Fibroblast of lung (primary cell): ENCODE measurements at regions not wholly inside any gene's neighbourhood (a gene's known extent, or its start where the extent isn't known, plus 50 kb on each side); places are given as distances from the start of the nearest gene placed in this dataset.

Source experiments
- DNase-seq, 2 donors: peaks; one replicate each; pipeline versions ENCODE4 v3.0.0 to v3.0.0-alpha.2; 2010; ENCODE audit warnings: low read depth in 2 of 2
- H2AFZ ChIP-seq: 2 replicates; pipeline ENCODE4 v1.5.1; 2012; ENCODE audit warnings: low read length, control low read depth, inconsistent platforms
- H3K27ac ChIP-seq: 2 replicates; pipeline ENCODE4 v1.5.1; 2011; ENCODE audit warnings: low read length, control low read depth; ENCODE audit not compliant: insufficient read depth
- H3K27me3 ChIP-seq: 2 replicates; pipeline ENCODE4 v1.5.1; 2011; ENCODE audit warnings: mild to moderate bottlenecking, low read length; ENCODE audit not compliant: control insufficient read depth, insufficient read depth
- H3K36me3 ChIP-seq: 2 replicates; pipeline ENCODE4 v1.5.1; 2011; ENCODE audit warnings: low read length; ENCODE audit not compliant: control insufficient read depth, insufficient read depth
- H3K4me1 ChIP-seq: 2 replicates; pipeline ENCODE4 v1.5.1; 2011; ENCODE audit warnings: low read length; ENCODE audit not compliant: control insufficient read depth, insufficient read depth; ENCODE audit errors: extremely low read depth
- H3K4me2 ChIP-seq: 2 replicates; pipeline ENCODE4 v1.5.1; 2011; ENCODE audit warnings: low read length, control low read depth; ENCODE audit not compliant: insufficient read depth; ENCODE audit errors: extremely low read depth
- H3K4me3 ChIP-seq, 4 experiments: fragments of 200-600 bp in 1 of 4; sonication (generic) in 1 of 4; replicated peaks in 1 of 4; 2 replicates each; pipeline ENCODE4 v1.5.1; 2011 to 2016; ENCODE audit warnings: low read length in 4 of 4, low read depth in 3 of 4, mild to moderate bottlenecking in 3 of 4, control low read depth in 2 of 4, inconsistent platforms in 1 of 4, mixed read lengths in 1 of 4; ENCODE audit not compliant: insufficient read depth in 1 of 4; ENCODE audit errors: control extremely low read depth in 1 of 4
- H3K79me2 ChIP-seq: 2 replicates; pipeline ENCODE4 v1.5.1; 2012; ENCODE audit warnings: mild to moderate bottlenecking, low read length, inconsistent platforms; ENCODE audit not compliant: control insufficient read depth, insufficient read depth
- H3K9ac ChIP-seq: 2 replicates; pipeline ENCODE4 v1.5.1; 2011; ENCODE audit warnings: mild to moderate bottlenecking, low read length, control low read depth; ENCODE audit not compliant: insufficient read depth
- H3K9me3 ChIP-seq: 2 replicates; pipeline ENCODE4 v1.5.1; 2012; ENCODE audit warnings: low read depth, low read length; ENCODE audit not compliant: control insufficient read depth, insufficient read depth
- H4K20me1 ChIP-seq: 2 replicates; pipeline ENCODE4 v1.5.1; 2011; ENCODE audit warnings: low read length; ENCODE audit not compliant: control insufficient read depth, insufficient read depth; ENCODE audit errors: extremely low read depth
- EZH2 ChIP-seq: IDR thresholded peaks from 2 replicates; pipeline ENCODE4 v1.5.1; 2012; ENCODE audit warnings: low read length, control low read depth, mild to moderate bottlenecking; ENCODE audit errors: missing control alignments
- TF ChIP-seq, protein P1 (sequence below), 2 donors: IDR thresholded peaks in 1 of 2; conservative IDR thresholded peaks in 1 of 2; 1 replicate in 1 of 2; 2 replicates in 1 of 2; pipeline ENCODE4 v1.5.1; 2011 to 2012; ENCODE audit warnings: low read length in 2 of 2, control low read depth in 1 of 2, inconsistent platforms in 1 of 2, low read depth in 1 of 2, mild to moderate bottlenecking in 1 of 2

DNA sequence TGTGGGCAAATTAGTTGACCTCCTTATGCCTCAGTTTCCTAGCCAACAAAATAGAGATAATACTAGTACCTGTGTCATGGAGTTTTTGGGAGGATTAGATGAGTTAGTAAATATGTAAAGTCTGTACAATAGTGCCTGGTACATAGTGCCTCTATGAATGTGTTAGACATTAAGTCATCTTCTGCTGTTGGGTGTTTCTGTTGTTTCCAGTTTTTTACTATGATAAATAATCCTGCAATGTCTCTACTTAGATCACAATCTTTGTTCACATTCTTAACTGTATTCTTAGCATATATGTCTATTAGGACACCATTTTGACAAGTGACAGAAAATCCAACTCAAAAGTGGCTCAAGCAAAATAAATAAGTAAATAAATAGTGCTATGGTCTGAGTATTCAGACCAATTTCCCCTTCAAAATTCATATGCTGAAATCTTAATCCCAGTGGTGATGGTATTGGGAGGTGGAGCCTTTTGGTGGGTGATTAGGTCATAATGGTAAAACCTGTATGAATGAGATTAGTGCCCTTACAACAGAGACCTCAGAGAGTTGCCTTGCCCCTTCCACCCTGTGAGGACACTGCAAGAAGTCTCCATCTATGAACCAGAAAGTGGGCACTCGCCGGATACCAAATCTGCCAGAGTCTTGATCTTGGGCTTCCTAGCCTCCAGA, 84.3 kb downstream of the DIRAS3 start:
- H3K27me3 ChIP-seq: no peaks in the 10 kb centered on the region
- H4K20me1 ChIP-seq: no peaks in the 10 kb centered on the region
- H3K36me3 ChIP-seq: no peaks in the 10 kb centered on the region
- H3K9ac ChIP-seq: no peak overlapping the region
- DNase-seq: no peak
- H3K4me2 ChIP-seq: no peak overlapping the region
- no peak overlapping the region for H3K27ac ChIP-seq
- no peak overlapping the region for H2AFZ ChIP-seq
- TF ChIP-seq, protein P1, sequence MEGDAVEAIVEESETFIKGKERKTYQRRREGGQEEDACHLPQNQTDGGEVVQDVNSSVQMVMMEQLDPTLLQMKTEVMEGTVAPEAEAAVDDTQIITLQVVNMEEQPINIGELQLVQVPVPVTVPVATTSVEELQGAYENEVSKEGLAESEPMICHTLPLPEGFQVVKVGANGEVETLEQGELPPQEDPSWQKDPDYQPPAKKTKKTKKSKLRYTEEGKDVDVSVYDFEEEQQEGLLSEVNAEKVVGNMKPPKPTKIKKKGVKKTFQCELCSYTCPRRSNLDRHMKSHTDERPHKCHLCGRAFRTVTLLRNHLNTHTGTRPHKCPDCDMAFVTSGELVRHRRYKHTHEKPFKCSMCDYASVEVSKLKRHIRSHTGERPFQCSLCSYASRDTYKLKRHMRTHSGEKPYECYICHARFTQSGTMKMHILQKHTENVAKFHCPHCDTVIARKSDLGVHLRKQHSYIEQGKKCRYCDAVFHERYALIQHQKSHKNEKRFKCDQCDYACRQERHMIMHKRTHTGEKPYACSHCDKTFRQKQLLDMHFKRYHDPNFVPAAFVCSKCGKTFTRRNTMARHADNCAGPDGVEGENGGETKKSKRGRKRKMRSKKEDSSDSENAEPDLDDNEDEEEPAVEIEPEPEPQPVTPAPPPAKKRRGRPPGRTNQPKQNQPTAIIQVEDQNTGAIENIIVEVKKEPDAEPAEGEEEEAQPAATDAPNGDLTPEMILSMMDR (conservative IDR thresholded peaks at IDR 0.05 in 1 of 2, IDR thresholded peaks at IDR 0.05 in 1 of 2; ENCODE audit: low read depth in 1 of 2, low read length in 2 of 2): no peak
- no peak for TF ChIP-seq EZH2
- peaks cover 2% of the 10 kb centered on the region for H3K4me1 ChIP-seq
- no peak overlapping the region for H3K4me3 ChIP-seq
- H3K79me2 ChIP-seq: no peaks in the 10 kb centered on the region
- H3K9me3 ChIP-seq: no peaks in the 10 kb centered on the region

- no peaks in the 10 kb centered on the region for H3K9me3 ChIP-seq
- no peaks in the 10 kb centered on the region for H3K27me3 ChIP-seq
- no peaks in the 10 kb centered on the region for H3K36me3 ChIP-seq
- H3K79me2 ChIP-seq: no peaks in the 10 kb centered on the region
- no peak for DNase-seq
- H2AFZ ChIP-seq: no peak overlapping the region
- H3K4me1 ChIP-seq: no peaks in the 10 kb centered on the region
- H4K20me1 ChIP-seq: no peaks in the 10 kb centered on the region
- no peak overlapping the region for H3K27ac ChIP-seq
- no peak overlapping the region for H3K4me3 ChIP-seq
- H3K9ac ChIP-seq: no peak overlapping the region
- TF ChIP-seq EZH2: no peak
- TF ChIP-seq, protein P1 (conservative IDR thresholded peaks at IDR 0.05 in 1 of 2, IDR thresholded peaks at IDR 0.05 in 1 of 2; ENCODE audit: low read depth in 1 of 2, low read length in 2 of 2): no peak
- no peak overlapping the region for H3K4me2 ChIP-seq
Measured at GRCh38 chr1:67963263-67963662, 87.2 kb downstream of the DIRAS3 start.

GRCh38 chr1:67960766-67961165, 89.7 kb downstream of the DIRAS3 start:
- no peaks in the 10 kb centered on the region for H4K20me1 ChIP-seq
- no peak for TF ChIP-seq EZH2
- TF ChIP-seq, protein P1 (conservative IDR thresholded peaks at IDR 0.05 in 1 of 2, IDR thresholded peaks at IDR 0.05 in 1 of 2; ENCODE audit: low read depth in 1 of 2, low read length in 2 of 2): no peak
- no peaks in the 10 kb centered on the region for H3K27me3 ChIP-seq
- H3K4me1 ChIP-seq: no peaks in the 10 kb centered on the region
- H3K4me2 ChIP-seq: no peak overlapping the region
- no peaks in the 10 kb centered on the region for H3K36me3 ChIP-seq
- no peak overlapping the region for H2AFZ ChIP-seq
- H3K9ac ChIP-seq: no peak overlapping the region
- no peak overlapping the region for H3K4me3 ChIP-seq
- H3K9me3 ChIP-seq: no peaks in the 10 kb centered on the region
- no peak for DNase-seq
- H3K79me2 ChIP-seq: no peaks in the 10 kb centered on the region
- no peak overlapping the region for H3K27ac ChIP-seq
